Endothelial cell of umbilical vein (primary cell): ENCODE measurements at regions not wholly inside any gene's neighbourhood (a gene's known extent, or its start where the extent isn't known, plus 50 kb on each side); places are given as distances from the start of the nearest gene placed in this dataset.

Experiments used
- BruUV-seq: library from RNA; stranded (reverse); fragments of 400-500 nt; replicated peaks from 2 replicates; lab custom pipeline; 2021; lab: Mats Ljungman, UMichigan
- CTCF ChIA-PET: fragments of 300-600, 350-600 bp; sonication (Branson Sonifier 250); formaldehyde crosslinking; loops from one replicate; lab custom pipeline; 2021; ENCODE audit warnings: antibody characterized with exemption, inconsistent platforms; lab: Charles Lee
- POLR2A ChIA-PET: fragments of 300-600, 350-600 bp; sonication (Branson Sonifier 250); formaldehyde crosslinking; loops from one replicate; lab custom pipeline; 2021; ENCODE audit warnings: antibody characterized with exemption, inconsistent platforms; lab: Charles Lee
- DNase-seq: peaks from one replicate; pipeline ENCODE4 v3.0.0-alpha.2; 2011; ENCODE audit warnings: low read depth, low spot score
- FAIRE-seq: peaks from 2 replicates; lab custom pipeline; 2011; peaks lifted over from hg19 to GRCh38; lab: Jason Lieb, UNC
- H2AFZ ChIP-seq: 2 replicates; pipeline ENCODE4 v1.6.0; 2012; ENCODE audit warnings: low read depth, low read length, control low read depth, inconsistent platforms
- H3K27ac ChIP-seq: 2 replicates; pipeline ENCODE4 v1.5.1; 2011; ENCODE audit warnings: low read depth, mild to moderate bottlenecking, control low read depth, low read length, moderate library complexity; ENCODE audit not compliant: insufficient read depth
- H3K27me3 ChIP-seq, 2 experiments: 2 replicates each; pipeline versions ENCODE4 v1.6.0 to v1.6.1; 2011; ENCODE audit warnings: low read length in 2 of 2, mixed read lengths in 1 of 2; ENCODE audit not compliant: control insufficient read depth in 2 of 2, insufficient read depth in 2 of 2
- H3K36me3 ChIP-seq, 2 experiments: 2 replicates in 1 of 2; 3 replicates in 1 of 2; pipeline ENCODE4 v1.5.1; 2011; ENCODE audit warnings: low read length in 2 of 2, mild to moderate bottlenecking in 1 of 2, moderate library complexity in 1 of 2; ENCODE audit not compliant: control insufficient read depth in 2 of 2, insufficient read depth in 2 of 2; ENCODE audit errors: extremely low read depth in 1 of 2
- H3K4me1 ChIP-seq: 3 replicates; pipeline ENCODE4 v1.5.1; 2011; ENCODE audit warnings: mild to moderate bottlenecking, low read length; ENCODE audit not compliant: control insufficient read depth, insufficient read depth; ENCODE audit errors: extremely low read depth
- H3K4me2 ChIP-seq: 2 replicates; pipeline ENCODE4 v1.6.1; 2011; ENCODE audit warnings: low read length, control low read depth, mixed read lengths; ENCODE audit not compliant: insufficient read depth
- H3K4me3 ChIP-seq, 3 experiments: fragments of 200-600 bp in 1 of 3; sonication (generic), shearing (Covaris generic) in 1 of 3; replicated peaks in 1 of 3; 2 replicates each; pipeline ENCODE4 v1.5.1; 2011 to 2016; ENCODE audit warnings: control low read depth in 3 of 3, low read length in 3 of 3, mild to moderate bottlenecking in 2 of 3, inconsistent platforms in 1 of 3, low read depth in 1 of 3, moderate library complexity in 1 of 3; ENCODE audit not compliant: insufficient read depth in 1 of 3
- H3K79me2 ChIP-seq: 2 replicates; pipeline ENCODE4 v1.6.0; 2012; ENCODE audit warnings: low read length, inconsistent platforms; ENCODE audit not compliant: control insufficient read depth, insufficient read depth
- H3K9ac ChIP-seq: replicated peaks from 2 replicates; pipeline ENCODE3; 2011; ENCODE audit warnings: low read length, control low read depth; ENCODE audit not compliant: insufficient read depth; ENCODE audit errors: extremely low read depth
- H3K9me1 ChIP-seq: replicated peaks from 3 replicates; pipeline ENCODE4 v1.6.0; 2011; ENCODE audit warnings: mild to moderate bottlenecking, low read length; ENCODE audit not compliant: control insufficient read depth, insufficient read depth; ENCODE audit errors: extremely low read depth
- H3K9me3 ChIP-seq: replicated peaks from 2 replicates; pipeline ENCODE4 v1.5.1; 2012; ENCODE audit warnings: low read length, inconsistent platforms; ENCODE audit not compliant: control insufficient read depth, insufficient read depth
- H4K20me1 ChIP-seq: replicated peaks from 2 replicates; pipeline ENCODE3; 2011; ENCODE audit warnings: mild to moderate bottlenecking, low read length; ENCODE audit not compliant: control insufficient read depth, insufficient read depth; ENCODE audit errors: extremely low read depth
- CTCF ChIP-seq, 2 donors: IDR thresholded peaks; 1 replicate in 1 of 2; 2 replicates in 1 of 2; pipeline ENCODE4 v1.5.1; 2011; ENCODE audit warnings: low read length in 2 of 2, mild to moderate bottlenecking in 2 of 2, moderate library complexity in 2 of 2, control low read depth in 1 of 2, inconsistent platforms in 1 of 2, low read depth in 1 of 2; ENCODE audit not compliant: insufficient read depth in 1 of 2; ENCODE audit errors: extremely low read depth in 1 of 2
- EZH2 ChIP-seq: IDR thresholded peaks from 2 replicates; pipeline ENCODE4 v1.6.1; 2012; ENCODE audit warnings: borderline replicate concordance, low read depth, mild to moderate bottlenecking, moderate library complexity, low read length, inconsistent platforms; ENCODE audit not compliant: severe bottlenecking
- FOS ChIP-seq: IDR thresholded peaks from 2 replicates; pipeline ENCODE4 v1.6.1; 2011; ENCODE audit warnings: mild to moderate bottlenecking, low read length, moderate library complexity, borderline replicate concordance; ENCODE audit not compliant: insufficient read depth
- GATA2 ChIP-seq: IDR thresholded peaks from 2 replicates; pipeline ENCODE4 v1.7.0; 2011; ENCODE audit warnings: low read depth, mild to moderate bottlenecking, moderate library complexity, mixed read lengths, low read length; ENCODE audit not compliant: insufficient read length, insufficient read depth
- JUN ChIP-seq: IDR thresholded peaks from 2 replicates; pipeline ENCODE4 v1.6.1; 2011; ENCODE audit warnings: borderline replicate concordance, low read depth; ENCODE audit not compliant: insufficient read length, insufficient read depth
- MYC ChIP-seq: IDR thresholded peaks from one replicate; pipeline ENCODE4 v1.6.1; 2011; ENCODE audit warnings: mild to moderate bottlenecking, low read depth, low read length
- POLR2A ChIP-seq: IDR thresholded peaks from 2 replicates; pipeline ENCODE4 v1.6.1; 2012; ENCODE audit warnings: low read depth, mild to moderate bottlenecking, control low read depth, low read length
- POLR2AphosphoS5 ChIP-seq: IDR thresholded peaks from 2 replicates; pipeline ENCODE4 v1.6.1; 2012; ENCODE audit warnings: low read depth, mild to moderate bottlenecking, control low read depth, low read length, moderate library complexity; ENCODE audit not compliant: insufficient read depth
- dilution Hi-C: fragments of 300-500 bp; cut with MboI; formaldehyde crosslinking; loops from one replicate; pipeline ENCODE4 v1.15.0; 2019; ENCODE audit warnings: low sequenced_read_pairs; ENCODE audit not compliant: extremely low pct_ligation_motif_present
- intact Hi-C: fragments of 100-400 bp; cut with micrococcal nuclease; formaldehyde crosslinking; loops from one replicate; pipeline ENCODE4 v1.10.0; 2022
- TF ChIP-seq, protein P1 (sequence below): IDR thresholded peaks from 2 replicates; pipeline ENCODE4 v1.6.1; 2011; ENCODE audit not compliant: insufficient read depth, insufficient read length

GRCh38 chr4:14681330-14681729 is 321.0 kb upstream of the CPEB2 start:
- H3K4me3 ChIP-seq: no peak overlapping the region
- H3K79me2 ChIP-seq: no peaks in the 10 kb centered on the region
- BruUV-seq: no TSS peak
- no peak overlapping the region for H3K4me2 ChIP-seq
- H3K36me3 ChIP-seq: no peaks in the 10 kb centered on the region
- FAIRE-seq: no peak
- no peaks in the 10 kb centered on the region for H4K20me1 ChIP-seq
- dilution Hi-C loops (no loop called here), intact Hi-C loops (no loop called here)
- CTCF ChIA-PET: no interaction called here
- no peak overlapping the region for H3K9ac ChIP-seq
- H3K27ac ChIP-seq: no peak overlapping the region
- DNase-seq: no peak
- no peaks in the 10 kb centered on the region for H3K9me1 ChIP-seq
- no peaks in the 10 kb centered on the region for H3K4me1 ChIP-seq
- H3K9me3 ChIP-seq: peaks cover 4% of the 10 kb centered on the region
- TF ChIP-seq MYC (no peak), FOS (no peak), CTCF (IDR thresholded peaks at IDR 0.05; ENCODE audit: extremely low read depth in 1 of 2, insufficient read depth in 1 of 2, low read depth in 1 of 2, low read length in 2 of 2) (no peak), GATA2 (no peak), POLR2A (no peak), POLR2AphosphoS5 (no peak), JUN (no peak), EZH2 (no peak)
- TF ChIP-seq, protein P1, sequence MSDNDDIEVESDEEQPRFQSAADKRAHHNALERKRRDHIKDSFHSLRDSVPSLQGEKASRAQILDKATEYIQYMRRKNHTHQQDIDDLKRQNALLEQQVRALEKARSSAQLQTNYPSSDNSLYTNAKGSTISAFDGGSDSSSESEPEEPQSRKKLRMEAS: no peak
- no peak overlapping the region for H2AFZ ChIP-seq
- POLR2A ChIA-PET: no interaction called here
- H3K27me3 ChIP-seq: no peaks in the 10 kb centered on the region
